ENCODE measurements at regions not wholly inside any gene's neighbourhood (a gene's known extent, or its start where the extent isn't known, plus 50 kb on each side); places are given as distances from the start of the nearest gene placed in this dataset.

DNA sequence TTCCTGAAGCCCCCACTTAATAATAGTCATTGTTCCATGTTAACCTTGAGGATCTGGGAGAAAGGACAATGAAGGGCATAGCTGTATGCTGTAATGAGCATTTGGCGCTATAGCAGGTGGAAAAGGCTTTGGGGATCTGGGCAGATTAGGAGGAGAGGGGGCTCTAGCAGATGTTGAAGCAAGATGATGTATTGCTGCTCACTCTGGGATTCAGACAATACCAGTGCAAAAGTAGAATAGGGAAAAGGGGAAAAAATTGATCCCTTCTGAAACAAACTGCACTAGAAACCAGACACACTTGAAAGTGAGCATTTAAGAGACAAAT is 575.3 kb upstream of the MEF2C start:
- TF ChIP-seq BACH1 (IDR thresholded peaks at IDR 0.05; ENCODE audit: low read length) (no peak), CEBPB (IDR thresholded peaks at IDR 0.05; ENCODE audit: low read depth, low read length) (no peak), TEAD4 (IDR thresholded peaks at IDR 0.05; ENCODE audit: low read depth, low read length) (no peak), POLR2AphosphoS5 (IDR thresholded peaks at IDR 0.05; ENCODE audit: low read depth, low read length) (no peak), POLR2A (IDR thresholded peaks at IDR 0.05; ENCODE audit: control extremely low read depth in 1 of 2, low read depth in 2 of 2, low read length in 2 of 2) (no peak), SAP30 (IDR thresholded peaks at IDR 0.05; ENCODE audit: insufficient read depth, insufficient replicate concordance, low read length) (no peak), SIX5 (IDR thresholded peaks at IDR 0.05; ENCODE audit: low read depth, low read length) (no peak), EZH2 (IDR thresholded peaks at IDR 0.05; ENCODE audit: low read depth, low read length, severe bottlenecking) (no peak), SP2 (IDR thresholded peaks at IDR 0.05; ENCODE audit: low read length) (no peak)
- TF ChIP-seq, protein P1, sequence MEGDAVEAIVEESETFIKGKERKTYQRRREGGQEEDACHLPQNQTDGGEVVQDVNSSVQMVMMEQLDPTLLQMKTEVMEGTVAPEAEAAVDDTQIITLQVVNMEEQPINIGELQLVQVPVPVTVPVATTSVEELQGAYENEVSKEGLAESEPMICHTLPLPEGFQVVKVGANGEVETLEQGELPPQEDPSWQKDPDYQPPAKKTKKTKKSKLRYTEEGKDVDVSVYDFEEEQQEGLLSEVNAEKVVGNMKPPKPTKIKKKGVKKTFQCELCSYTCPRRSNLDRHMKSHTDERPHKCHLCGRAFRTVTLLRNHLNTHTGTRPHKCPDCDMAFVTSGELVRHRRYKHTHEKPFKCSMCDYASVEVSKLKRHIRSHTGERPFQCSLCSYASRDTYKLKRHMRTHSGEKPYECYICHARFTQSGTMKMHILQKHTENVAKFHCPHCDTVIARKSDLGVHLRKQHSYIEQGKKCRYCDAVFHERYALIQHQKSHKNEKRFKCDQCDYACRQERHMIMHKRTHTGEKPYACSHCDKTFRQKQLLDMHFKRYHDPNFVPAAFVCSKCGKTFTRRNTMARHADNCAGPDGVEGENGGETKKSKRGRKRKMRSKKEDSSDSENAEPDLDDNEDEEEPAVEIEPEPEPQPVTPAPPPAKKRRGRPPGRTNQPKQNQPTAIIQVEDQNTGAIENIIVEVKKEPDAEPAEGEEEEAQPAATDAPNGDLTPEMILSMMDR (IDR thresholded peaks at IDR 0.05; ENCODE audit: control extremely low read depth in 1 of 3, insufficient read depth in 1 of 3, low read depth in 1 of 3, low read length in 3 of 3) = no peak
